GM18505 (cell line): ENCODE measurements at regions not wholly inside any gene's neighbourhood (a gene's known extent, or its start where the extent isn't known, plus 50 kb on each side); places are given as distances from the start of the nearest gene placed in this dataset.

ENCODE experiments used
- ATAC-seq: cut with Tn5 transposase; IDR thresholded peaks from one replicate; pipeline ENCODE4 v1.9.1; 2021; ENCODE audit not compliant: unreplicated experiment
- POLR2A ChIP-seq: IDR thresholded peaks from 4 replicates; pipeline ENCODE4 v1.6.1; 2011; ENCODE audit warnings: borderline replicate concordance; ENCODE audit not compliant: insufficient read depth, insufficient read length; ENCODE audit errors: extremely low read depth

DNA sequence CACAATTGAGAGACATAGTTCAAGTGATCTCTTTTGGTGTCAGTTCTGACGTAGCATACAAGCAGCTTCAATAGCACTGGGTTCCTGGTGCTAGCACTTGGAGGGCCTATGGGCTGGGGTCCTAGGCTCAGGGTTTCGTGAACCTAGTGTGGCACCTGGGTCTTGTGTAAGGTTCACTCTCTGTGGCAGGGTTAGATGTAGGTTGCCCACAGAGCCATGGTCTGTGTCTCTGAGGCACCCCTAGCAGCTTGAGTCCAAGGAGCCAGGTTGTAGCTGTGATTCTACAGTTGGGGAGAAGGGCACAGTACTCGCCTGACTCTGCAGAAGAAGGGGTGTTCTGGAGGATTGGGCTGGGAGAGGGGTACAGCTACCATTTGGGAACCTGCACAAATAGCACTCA lies 282.6 kb upstream of the LRRC3B start:
- no peak for TF ChIP-seq POLR2A

DNA sequence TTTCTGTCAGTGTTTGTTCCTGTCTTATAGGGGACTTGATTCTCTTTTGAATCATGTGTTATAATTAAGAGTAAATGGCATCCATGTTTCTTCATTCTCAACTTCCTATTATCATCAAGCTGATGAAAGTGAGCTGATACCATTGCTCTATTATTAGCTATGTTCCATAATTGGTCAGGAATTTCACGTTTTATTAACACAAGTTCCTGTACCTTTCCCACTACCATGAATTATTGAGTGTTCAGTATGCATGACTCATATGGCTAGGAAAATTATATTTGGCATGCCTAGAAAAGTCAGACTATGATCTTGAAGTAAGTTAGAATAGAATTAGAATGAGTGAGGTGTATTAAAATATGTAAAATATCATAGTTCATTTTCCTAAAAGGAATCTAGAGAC lies 278.9 kb upstream of the LRRC3B start:
- no peak for ATAC-seq
- TF ChIP-seq POLR2A, result no peak

More for the DNA sequence above, 282.6 kb upstream of the LRRC3B start:
- no peak for ATAC-seq

DNA sequence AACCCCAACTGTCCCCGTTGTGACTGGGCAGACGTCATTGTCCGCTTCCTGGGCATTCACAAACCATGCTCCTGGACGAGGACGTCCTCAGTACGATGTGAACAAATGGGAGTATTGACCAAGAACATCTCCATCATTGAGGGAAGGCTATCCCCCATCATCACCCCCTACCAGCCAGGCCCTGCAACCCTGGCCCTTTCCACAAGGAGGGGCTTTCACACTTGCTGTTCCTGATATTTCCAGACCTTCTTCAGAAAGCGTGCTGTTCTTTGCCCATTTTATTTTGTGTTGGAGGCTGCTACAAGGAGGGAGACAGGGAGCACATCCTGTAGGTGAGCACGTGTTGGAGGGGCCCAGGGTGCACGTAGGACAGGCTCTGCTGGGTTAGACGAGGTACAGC lies 277.0 kb upstream of the LRRC3B start:
- ATAC-seq, result no peak

GRCh38 chr3:26346497-26346896 lies 276.1 kb upstream of the LRRC3B start:
- ATAC-seq, result no peak
- TF ChIP-seq POLR2A, result no peak

More for the DNA sequence above, 277.0 kb upstream of the LRRC3B start:
- no peak for TF ChIP-seq POLR2A

- no peak for ATAC-seq
- TF ChIP-seq POLR2A, result no peak
These were observed 275.4 kb upstream of the LRRC3B start for GRCh38 chr3:26347150-26347549.

DNA sequence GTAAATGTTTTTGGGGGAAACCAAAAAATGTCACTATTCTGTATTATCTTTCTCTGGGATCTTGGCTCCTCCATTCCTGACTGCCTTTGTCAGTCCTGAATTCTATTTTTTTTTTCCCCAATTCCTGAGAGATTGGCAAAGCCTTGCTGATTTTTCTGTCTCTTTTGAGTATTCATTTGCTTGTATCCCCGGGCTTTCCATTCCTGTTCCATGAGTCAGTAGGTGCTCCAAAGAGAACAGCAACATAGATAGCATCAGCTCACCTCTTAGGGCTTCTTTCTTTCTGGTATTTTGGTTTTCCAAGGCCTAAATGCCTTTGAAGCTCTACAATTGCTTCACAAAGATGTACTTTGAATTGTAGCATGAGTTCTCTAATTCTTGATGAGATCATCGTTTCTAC lies 271.7 kb upstream of the LRRC3B start:
- no peak for TF ChIP-seq POLR2A
- no peak for ATAC-seq

DNA sequence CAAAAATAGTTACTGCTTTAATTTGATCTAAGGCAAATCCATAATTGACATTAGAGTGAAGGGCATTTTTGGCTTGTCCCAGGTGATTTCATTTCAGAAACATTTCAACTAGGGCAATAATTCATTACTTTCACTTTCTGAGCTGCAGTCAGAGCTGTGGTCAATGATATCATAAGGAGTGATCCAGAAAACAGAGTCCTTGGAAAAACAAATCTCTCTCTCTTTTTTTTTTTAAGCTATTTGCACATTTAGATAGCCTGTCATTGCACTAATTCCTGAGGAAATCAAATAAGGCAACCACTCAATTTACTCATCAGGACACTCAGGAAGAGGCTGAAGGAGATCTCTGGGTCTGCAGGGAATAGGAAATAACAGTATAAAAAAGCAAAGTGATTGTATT lies 269.5 kb upstream of the LRRC3B start:
- no peak for TF ChIP-seq POLR2A
- no peak for ATAC-seq

DNA sequence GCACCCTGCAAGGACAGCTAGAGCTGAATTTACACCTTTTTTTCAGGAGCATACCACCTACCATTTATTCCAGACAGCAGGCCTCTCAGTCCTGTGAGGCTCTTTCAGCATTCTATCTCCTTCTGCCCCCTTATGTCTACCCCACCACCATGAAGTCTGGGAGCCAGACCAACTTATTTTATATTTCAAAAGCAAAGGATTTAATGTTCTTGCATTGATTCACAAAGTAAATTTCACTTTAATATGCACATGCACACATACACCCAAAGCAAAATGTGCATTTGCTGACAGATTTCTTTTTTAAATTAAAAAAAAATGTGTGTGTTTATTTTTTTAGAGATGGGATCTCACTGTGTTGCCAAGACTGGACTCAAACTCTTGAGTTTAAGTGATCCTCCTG lies 264.2 kb upstream of the LRRC3B start:
- no peak for ATAC-seq
- no peak for TF ChIP-seq POLR2A

- TF ChIP-seq POLR2A, result no peak
- ATAC-seq, result no peak
These were observed 256.9 kb upstream of the LRRC3B start for GRCh38 chr3:26365706-26366105.

DNA sequence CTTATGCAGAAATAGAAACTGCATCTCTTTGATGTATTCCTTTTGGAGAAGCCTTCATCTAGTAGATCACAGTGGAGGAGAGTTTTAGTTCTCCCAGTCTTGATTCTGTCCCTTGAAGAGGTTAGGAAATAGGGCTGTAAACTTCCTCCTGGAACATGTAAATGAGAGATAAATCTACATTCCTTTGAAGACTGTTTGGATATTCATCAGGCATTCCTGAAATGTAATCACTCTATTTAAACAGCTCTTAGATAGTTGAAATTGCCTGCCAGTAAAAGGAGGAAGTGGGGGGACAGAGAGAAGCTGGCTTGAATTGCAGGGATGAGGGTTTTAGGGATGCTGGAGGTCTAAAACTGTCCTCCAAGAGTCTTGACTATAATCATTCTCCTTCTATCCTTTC lies 254.3 kb upstream of the LRRC3B start:
- TF ChIP-seq POLR2A, result no peak
- no peak for ATAC-seq

DNA sequence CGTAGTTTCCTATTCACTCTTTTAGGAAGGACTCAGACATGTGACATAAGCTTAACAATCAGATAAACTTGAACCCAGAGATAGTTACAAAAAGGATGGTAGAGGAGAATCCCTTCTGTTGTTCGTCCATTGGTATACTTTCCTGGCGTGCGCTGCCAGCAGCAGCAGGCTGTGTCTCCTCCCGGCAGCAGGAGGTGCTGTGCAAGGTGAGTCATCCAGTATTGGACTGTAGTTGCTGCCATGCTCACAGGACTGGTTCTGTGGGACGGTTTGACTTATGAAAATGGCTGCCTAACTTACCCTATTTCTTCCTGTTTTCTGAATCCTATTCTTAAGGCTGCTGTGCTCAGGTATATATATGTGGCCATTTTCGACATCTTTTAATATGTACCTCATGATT lies 253.4 kb upstream of the LRRC3B start:
- ATAC-seq, result no peak
- no peak for TF ChIP-seq POLR2A

GRCh38 chr3:26375843-26376530 lies 246.6 kb upstream of the LRRC3B start:
- TF ChIP-seq POLR2A, result no peak
- no peak for ATAC-seq

DNA sequence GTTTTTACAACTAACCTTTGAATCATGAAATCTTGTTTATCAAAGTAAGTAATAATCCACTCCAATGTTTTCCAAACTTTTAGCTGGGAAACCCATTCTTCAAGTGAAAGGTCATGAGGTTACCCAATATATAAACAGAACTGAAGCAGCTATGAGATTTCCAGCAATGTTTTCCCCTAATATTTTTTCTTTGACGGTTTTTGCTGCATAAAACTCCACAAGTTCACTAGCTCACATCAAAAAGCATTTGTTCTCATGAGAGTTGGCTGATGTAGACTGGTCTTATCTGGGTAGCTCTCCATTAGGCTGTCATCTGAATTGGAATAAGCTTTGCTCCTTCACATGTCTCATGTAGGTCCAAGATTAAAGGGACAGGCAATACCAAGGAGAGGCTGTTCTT lies 241.2 kb upstream of the LRRC3B start:
- no peak for TF ChIP-seq POLR2A
- ATAC-seq, result no peak

GRCh38 chr3:26406636-26407035 lies 215.9 kb upstream of the LRRC3B start:
- no peak for TF ChIP-seq POLR2A
- ATAC-seq, result no peak

GRCh38 chr3:26418553-26418952 lies 204.0 kb upstream of the LRRC3B start:
- no peak for TF ChIP-seq POLR2A
- no peak for ATAC-seq
